Liver (tissue), 3 donors: ENCODE measurements at regions not wholly inside any gene's neighbourhood (a gene's known extent, or its start where the extent isn't known, plus 50 kb on each side); places are given as distances from the start of the nearest gene placed in this dataset.

Source experiments
- HNF4A ChIP-seq, 2 donors: conservative IDR thresholded peaks; 2 replicates each; pipeline ENCODE4 v1.6.1; 2016; ENCODE audit warnings: antibody characterized with exemption in 2 of 2, mild to moderate bottlenecking in 2 of 2
- HNF4G ChIP-seq: IDR thresholded peaks from 2 replicates; pipeline ENCODE4 v1.6.1; 2016; ENCODE audit warnings: antibody characterized with exemption
- JUND ChIP-seq, 2 donors: IDR thresholded peaks; 2 replicates each; pipeline ENCODE4 v1.6.1; 2016; ENCODE audit warnings: antibody characterized with exemption in 2 of 2
- RAD21 ChIP-seq, 2 donors: IDR thresholded peaks; 2 replicates each; pipeline ENCODE4 v1.6.1; 2016; ENCODE audit warnings: antibody characterized with exemption in 2 of 2, mild to moderate bottlenecking in 2 of 2
- RXRA ChIP-seq, 2 donors: IDR thresholded peaks; 2 replicates each; pipeline ENCODE4 v1.6.1; 2017 to 2018; ENCODE audit warnings: antibody characterized with exemption in 2 of 2, mild to moderate bottlenecking in 1 of 2
- TAF1 ChIP-seq: conservative IDR thresholded peaks from 2 replicates; pipeline ENCODE4 v1.6.1; 2016; ENCODE audit warnings: antibody characterized with exemption, mild to moderate bottlenecking
- YY1 ChIP-seq: IDR thresholded peaks from 2 replicates; pipeline ENCODE4 v1.6.1; 2016; ENCODE audit warnings: antibody characterized with exemption, mild to moderate bottlenecking
- TF ChIP-seq, protein P1 (sequence below): fragments of 150-350 bp; IDR thresholded peaks from 2 replicates; pipeline ENCODE4 v1.5.1; 2017; ENCODE audit warnings: improper control_type of control experiment, low read depth, low read length; ENCODE audit not compliant: missing input control
- TF ChIP-seq, protein P2 (sequence below): IDR thresholded peaks from 2 replicates; pipeline ENCODE4 v1.6.1; 2016; ENCODE audit warnings: antibody characterized with exemption, mild to moderate bottlenecking
- donor health status: healthy.
- donor health status: healthy.

DNA sequence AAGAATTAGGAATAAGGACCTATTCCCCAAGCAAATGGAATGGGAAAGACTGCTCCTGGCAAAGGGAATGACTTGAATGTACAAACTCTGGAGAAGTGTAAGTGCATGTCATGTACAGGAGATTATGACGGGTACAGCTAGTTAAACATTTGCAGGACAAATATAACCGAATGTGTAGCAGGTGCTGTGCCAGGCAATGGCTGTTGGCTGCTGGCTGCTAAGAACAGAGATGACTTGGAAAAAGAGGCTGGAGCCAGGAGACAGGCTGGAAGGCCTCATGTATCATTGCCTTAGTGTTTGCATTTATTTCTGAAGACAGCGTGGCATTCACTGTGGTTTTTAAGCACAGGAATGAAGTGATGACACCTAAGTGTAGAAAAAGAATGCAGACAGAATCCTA is 136.8 kb downstream of the TTC8 start:
- TF ChIP-seq, protein P1, sequence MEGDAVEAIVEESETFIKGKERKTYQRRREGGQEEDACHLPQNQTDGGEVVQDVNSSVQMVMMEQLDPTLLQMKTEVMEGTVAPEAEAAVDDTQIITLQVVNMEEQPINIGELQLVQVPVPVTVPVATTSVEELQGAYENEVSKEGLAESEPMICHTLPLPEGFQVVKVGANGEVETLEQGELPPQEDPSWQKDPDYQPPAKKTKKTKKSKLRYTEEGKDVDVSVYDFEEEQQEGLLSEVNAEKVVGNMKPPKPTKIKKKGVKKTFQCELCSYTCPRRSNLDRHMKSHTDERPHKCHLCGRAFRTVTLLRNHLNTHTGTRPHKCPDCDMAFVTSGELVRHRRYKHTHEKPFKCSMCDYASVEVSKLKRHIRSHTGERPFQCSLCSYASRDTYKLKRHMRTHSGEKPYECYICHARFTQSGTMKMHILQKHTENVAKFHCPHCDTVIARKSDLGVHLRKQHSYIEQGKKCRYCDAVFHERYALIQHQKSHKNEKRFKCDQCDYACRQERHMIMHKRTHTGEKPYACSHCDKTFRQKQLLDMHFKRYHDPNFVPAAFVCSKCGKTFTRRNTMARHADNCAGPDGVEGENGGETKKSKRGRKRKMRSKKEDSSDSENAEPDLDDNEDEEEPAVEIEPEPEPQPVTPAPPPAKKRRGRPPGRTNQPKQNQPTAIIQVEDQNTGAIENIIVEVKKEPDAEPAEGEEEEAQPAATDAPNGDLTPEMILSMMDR = no peak
- no peak for TF ChIP-seq JUND (IDR thresholded peaks at IDR 0.05)
- TF ChIP-seq, protein P2, sequence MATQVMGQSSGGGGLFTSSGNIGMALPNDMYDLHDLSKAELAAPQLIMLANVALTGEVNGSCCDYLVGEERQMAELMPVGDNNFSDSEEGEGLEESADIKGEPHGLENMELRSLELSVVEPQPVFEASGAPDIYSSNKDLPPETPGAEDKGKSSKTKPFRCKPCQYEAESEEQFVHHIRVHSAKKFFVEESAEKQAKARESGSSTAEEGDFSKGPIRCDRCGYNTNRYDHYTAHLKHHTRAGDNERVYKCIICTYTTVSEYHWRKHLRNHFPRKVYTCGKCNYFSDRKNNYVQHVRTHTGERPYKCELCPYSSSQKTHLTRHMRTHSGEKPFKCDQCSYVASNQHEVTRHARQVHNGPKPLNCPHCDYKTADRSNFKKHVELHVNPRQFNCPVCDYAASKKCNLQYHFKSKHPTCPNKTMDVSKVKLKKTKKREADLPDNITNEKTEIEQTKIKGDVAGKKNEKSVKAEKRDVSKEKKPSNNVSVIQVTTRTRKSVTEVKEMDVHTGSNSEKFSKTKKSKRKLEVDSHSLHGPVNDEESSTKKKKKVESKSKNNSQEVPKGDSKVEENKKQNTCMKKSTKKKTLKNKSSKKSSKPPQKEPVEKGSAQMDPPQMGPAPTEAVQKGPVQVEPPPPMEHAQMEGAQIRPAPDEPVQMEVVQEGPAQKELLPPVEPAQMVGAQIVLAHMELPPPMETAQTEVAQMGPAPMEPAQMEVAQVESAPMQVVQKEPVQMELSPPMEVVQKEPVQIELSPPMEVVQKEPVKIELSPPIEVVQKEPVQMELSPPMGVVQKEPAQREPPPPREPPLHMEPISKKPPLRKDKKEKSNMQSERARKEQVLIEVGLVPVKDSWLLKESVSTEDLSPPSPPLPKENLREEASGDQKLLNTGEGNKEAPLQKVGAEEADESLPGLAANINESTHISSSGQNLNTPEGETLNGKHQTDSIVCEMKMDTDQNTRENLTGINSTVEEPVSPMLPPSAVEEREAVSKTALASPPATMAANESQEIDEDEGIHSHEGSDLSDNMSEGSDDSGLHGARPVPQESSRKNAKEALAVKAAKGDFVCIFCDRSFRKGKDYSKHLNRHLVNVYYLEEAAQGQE = no peak
- TF ChIP-seq TAF1 = no peak
- TF ChIP-seq YY1 = no peak
- TF ChIP-seq RAD21 (IDR thresholded peaks at IDR 0.05) = no peak
- TF ChIP-seq RXRA (IDR thresholded peaks at IDR 0.05) = no peak
- TF ChIP-seq HNF4A (conservative IDR thresholded peaks at IDR 0.05) = no peak
- no peak for TF ChIP-seq HNF4G
